Esophagus muscularis mucosa (tissue), 4 donors: ENCODE measurements at regions not wholly inside any gene's neighbourhood (a gene's known extent, or its start where the extent isn't known, plus 50 kb on each side); places are given as distances from the start of the nearest gene placed in this dataset.

Source experiments
- EP300 ChIP-seq: sonication (generic); formaldehyde crosslinking; IDR thresholded peaks from one replicate; pipeline ENCODE4 v1.6.1; 2017; ENCODE audit warnings: antibody characterized with exemption
- POLR2A ChIP-seq: fragments of 450-650 bp; IDR thresholded peaks from one replicate; pipeline ENCODE4 v1.6.1; 2017; ENCODE audit warnings: antibody characterized with exemption, moderate library complexity, mild to moderate bottlenecking, low read depth
- POLR2AphosphoS5 ChIP-seq, 2 donors: sonication (generic); formaldehyde crosslinking; IDR thresholded peaks; one replicate each; pipeline ENCODE4 v1.6.1; 2017; ENCODE audit warnings: antibody characterized with exemption in 2 of 2
- TF ChIP-seq, protein P1 (sequence below), 3 experiments: fragments of 200-600 bp in 2 of 3; fragments of 450-650 bp in 1 of 3; sonication (generic) in 2 of 3; IDR thresholded peaks; one replicate each; pipeline ENCODE4 v1.5.1; 2017 to 2019; ENCODE audit warnings: antibody characterized with exemption in 3 of 3, mild to moderate bottlenecking in 2 of 3, moderate library complexity in 1 of 3

DNA sequence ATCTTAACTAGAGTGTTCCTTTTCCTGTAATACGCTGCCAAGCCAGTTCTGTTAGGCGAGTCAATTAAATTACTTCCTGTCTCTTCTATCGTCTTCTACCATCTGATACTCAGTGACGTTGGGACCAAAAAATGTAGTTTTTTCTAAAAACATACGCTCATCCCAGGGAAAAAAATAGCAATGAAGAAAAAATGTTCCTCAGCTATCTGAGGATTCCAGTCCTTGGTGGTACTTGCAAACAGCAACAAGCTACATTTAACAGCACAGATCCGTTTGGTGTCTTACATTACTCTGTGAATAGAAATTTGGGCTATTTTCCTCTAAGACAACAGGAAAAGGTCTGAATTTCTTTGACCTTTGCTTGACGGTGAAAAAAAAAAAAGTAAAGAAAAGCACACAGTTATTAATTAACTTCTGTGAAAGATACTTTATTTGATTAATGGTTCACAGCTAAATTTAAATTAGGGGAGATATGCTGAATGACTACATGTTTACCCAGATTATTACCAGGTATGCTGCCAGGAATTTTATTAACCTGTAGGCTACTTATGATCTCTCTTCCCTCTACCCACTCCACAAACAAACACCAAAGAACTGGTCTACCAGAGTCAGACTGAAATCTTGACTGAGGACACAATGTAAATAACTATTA lies 254.4 kb upstream of the ZPLD1 start:
- TF ChIP-seq, protein P1, sequence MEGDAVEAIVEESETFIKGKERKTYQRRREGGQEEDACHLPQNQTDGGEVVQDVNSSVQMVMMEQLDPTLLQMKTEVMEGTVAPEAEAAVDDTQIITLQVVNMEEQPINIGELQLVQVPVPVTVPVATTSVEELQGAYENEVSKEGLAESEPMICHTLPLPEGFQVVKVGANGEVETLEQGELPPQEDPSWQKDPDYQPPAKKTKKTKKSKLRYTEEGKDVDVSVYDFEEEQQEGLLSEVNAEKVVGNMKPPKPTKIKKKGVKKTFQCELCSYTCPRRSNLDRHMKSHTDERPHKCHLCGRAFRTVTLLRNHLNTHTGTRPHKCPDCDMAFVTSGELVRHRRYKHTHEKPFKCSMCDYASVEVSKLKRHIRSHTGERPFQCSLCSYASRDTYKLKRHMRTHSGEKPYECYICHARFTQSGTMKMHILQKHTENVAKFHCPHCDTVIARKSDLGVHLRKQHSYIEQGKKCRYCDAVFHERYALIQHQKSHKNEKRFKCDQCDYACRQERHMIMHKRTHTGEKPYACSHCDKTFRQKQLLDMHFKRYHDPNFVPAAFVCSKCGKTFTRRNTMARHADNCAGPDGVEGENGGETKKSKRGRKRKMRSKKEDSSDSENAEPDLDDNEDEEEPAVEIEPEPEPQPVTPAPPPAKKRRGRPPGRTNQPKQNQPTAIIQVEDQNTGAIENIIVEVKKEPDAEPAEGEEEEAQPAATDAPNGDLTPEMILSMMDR (IDR thresholded peaks at IDR 0.05) = no peak
- no peak for TF ChIP-seq POLR2A
- no peak for TF ChIP-seq EP300
- peak in 1 of 2 donors; percentile 22 for TF ChIP-seq POLR2AphosphoS5 (IDR thresholded peaks at IDR 0.05)
